ENCODE measurements at regions not wholly inside any gene's neighbourhood (a gene's known extent, or its start where the extent isn't known, plus 50 kb on each side); places are given as distances from the start of the nearest gene placed in this dataset.
"Not testable (repeated sequence)": the region's sequence is repeated elsewhere in the genome, so short reads cannot be mapped to it uniquely, and the experiment has no call there.

GRCh38 chr11:97979741-97980140, 1041.0 kb upstream of the CNTN5 start:
- DNase-seq, result no peak

GRCh38 chr11:97982512-97982911, 1038.2 kb upstream of the CNTN5 start:
- DNase-seq, result no peak

- no peak for DNase-seq
These were observed 1031.6 kb upstream of the CNTN5 start for GRCh38 chr11:97989121-97989520.

GRCh38 chr11:97990162-97990920, 1030.4 kb upstream of the CNTN5 start:
- DNase-seq, result no peak

- no peak for DNase-seq
These were observed 1027.2 kb upstream of the CNTN5 start for GRCh38 chr11:97993562-97993961.

GRCh38 chr11:97995874-97996273, 1024.9 kb upstream of the CNTN5 start:
- DNase-seq, result no peak

GRCh38 chr11:97996762-97997161, 1024.0 kb upstream of the CNTN5 start:
- no peak for DNase-seq

GRCh38 chr11:98003606-98004371, 1017.0 kb upstream of the CNTN5 start:
- DNase-seq, result no peak

- no peak for DNase-seq
These were observed 1013.7 kb upstream of the CNTN5 start for GRCh38 chr11:98007072-98007471.

GRCh38 chr11:98027652-98028051, 993.1 kb upstream of the CNTN5 start:
- no peak for DNase-seq

GRCh38 chr11:98029832-98030231, 990.9 kb upstream of the CNTN5 start:
- peak; percentile 3 for DNase-seq

GRCh38 chr11:98036810-98037209, 983.9 kb upstream of the CNTN5 start:
- DNase-seq, result no peak

GRCh38 chr11:98040061-98040808, 980.5 kb upstream of the CNTN5 start:
- DNase-seq, result no peak

- no peak for DNase-seq
These were observed 973.1 kb upstream of the CNTN5 start for GRCh38 chr11:98047647-98048046.

GRCh38 chr11:98053851-98054250, 966.9 kb upstream of the CNTN5 start:
- no peak for DNase-seq

- DNase-seq, result no peak
These were observed 963.8 kb upstream of the CNTN5 start for GRCh38 chr11:98056945-98057344.

- no peak for DNase-seq
These were observed 961.3 kb upstream of the CNTN5 start for GRCh38 chr11:98059488-98059887.

GRCh38 chr11:98060759-98061158, 960.0 kb upstream of the CNTN5 start:
- DNase-seq, result no peak

- no peak for DNase-seq
These were observed 958.9 kb upstream of the CNTN5 start for GRCh38 chr11:98061858-98062257.

GRCh38 chr11:98062714-98063113, 958.0 kb upstream of the CNTN5 start:
- no peak for DNase-seq

- no peak for DNase-seq
These were observed 952.5 kb upstream of the CNTN5 start for GRCh38 chr11:98068251-98068650.

- DNase-seq, result not testable (repeated sequence)
These were observed 951.6 kb upstream of the CNTN5 start for GRCh38 chr11:98069147-98069546.

- no peak for DNase-seq
These were observed 950.9 kb upstream of the CNTN5 start for GRCh38 chr11:98069861-98070260.
